Suppressor macrophage (primary cell): ENCODE measurements at regions not wholly inside any gene's neighbourhood (a gene's known extent, or its start where the extent isn't known, plus 50 kb on each side); places are given as distances from the start of the nearest gene placed in this dataset.
A peak's percentile ranks its signal among the peaks of the same experiment; 100 is the strongest.

Source experiments
- DNase-seq, 4 experiments: peaks; one replicate each; pipeline ENCODE4 v3.0.0-alpha.2; 2020 to 2022

GRCh38 chr20:3354247-3354646, 53.2 kb downstream of the DNAAF9 start:
- DNase-seq: no peak

GRCh38 chr20:3353646-3354045, 53.8 kb downstream of the DNAAF9 start:
- no peak for DNase-seq

GRCh38 chr20:3352202-3352601, 55.3 kb downstream of the DNAAF9 start:
- DNase-seq: no peak

GRCh38 chr20:3350422-3350821, 57.0 kb downstream of the DNAAF9 start:
- DNase-seq: no peak

GRCh38 chr20:3349786-3350185, 57.7 kb downstream of the DNAAF9 start:
- no peak for DNase-seq

GRCh38 chr20:3342766-3343165, 64.7 kb downstream of the DNAAF9 start:
- no peak for DNase-seq

GRCh38 chr20:3340443-3340842, 67.0 kb downstream of the DNAAF9 start:
- DNase-seq: peak; percentile 84 to 94 (median 90)

GRCh38 chr20:3339571-3339970, 67.9 kb downstream of the DNAAF9 start:
- DNase-seq: no peak

- no peak for DNase-seq
Measured at GRCh38 chr20:3339076-3339475, 68.4 kb downstream of the DNAAF9 start.

- no peak for DNase-seq
Measured at GRCh38 chr20:3334156-3334943, 73.1 kb downstream of the DNAAF9 start.

- DNase-seq: peak in 3 of 4 experiments; percentile 28 to 43 (median 30)
Measured at GRCh38 chr20:3330046-3330741, 77.3 kb downstream of the DNAAF9 start.

- no peak for DNase-seq
Measured at GRCh38 chr20:3328501-3328900, 79.0 kb downstream of the DNAAF9 start.

GRCh38 chr20:3326779-3327521, 80.5 kb downstream of the DNAAF9 start:
- no peak for DNase-seq

GRCh38 chr20:3325864-3326263, 81.6 kb downstream of the DNAAF9 start:
- no peak for DNase-seq

GRCh38 chr20:3323398-3323797, 84.1 kb downstream of the DNAAF9 start:
- peak in 3 of 4 experiments; percentile 18 to 54 (median 44) for DNase-seq

GRCh38 chr20:3318226-3318884, 79.4 kb upstream of the SLC4A11 start:
- no peak for DNase-seq

GRCh38 chr20:3316136-3316535, 77.1 kb upstream of the SLC4A11 start:
- DNase-seq: peak; percentile 23 to 71 (median 58)

GRCh38 chr20:3315136-3315535, 76.1 kb upstream of the SLC4A11 start:
- DNase-seq: no peak

- no peak for DNase-seq
Measured at GRCh38 chr20:3314391-3314790, 75.4 kb upstream of the SLC4A11 start.

- DNase-seq: peak; percentile 23 to 63 (median 54)
Measured at GRCh38 chr20:3313683-3314065, 74.7 kb upstream of the SLC4A11 start.

GRCh38 chr20:3312940-3313682, 74.1 kb upstream of the SLC4A11 start:
- DNase-seq: peak; percentile 61 to 87 (median 81)

- DNase-seq: peak in 3 of 4 experiments; percentile 20 to 38 (median 30)
Measured at GRCh38 chr20:3311623-3312022, 72.6 kb upstream of the SLC4A11 start.
